Endothelial cell of umbilical vein (primary cell): ENCODE measurements at regions not wholly inside any gene's neighbourhood (a gene's known extent, or its start where the extent isn't known, plus 50 kb on each side); places are given as distances from the start of the nearest gene placed in this dataset.

Experiments used
- BruUV-seq: library from RNA; stranded (reverse); fragments of 400-500 nt; replicated peaks from 2 replicates; lab custom pipeline; 2021; lab: Mats Ljungman, UMichigan
- CTCF ChIA-PET: fragments of 300-600, 350-600 bp; sonication (Branson Sonifier 250); formaldehyde crosslinking; loops from one replicate; lab custom pipeline; 2021; ENCODE audit warnings: antibody characterized with exemption, inconsistent platforms; lab: Charles Lee
- POLR2A ChIA-PET: fragments of 300-600, 350-600 bp; sonication (Branson Sonifier 250); formaldehyde crosslinking; loops from one replicate; lab custom pipeline; 2021; ENCODE audit warnings: antibody characterized with exemption, inconsistent platforms; lab: Charles Lee
- DNase-seq: peaks from one replicate; pipeline ENCODE4 v3.0.0-alpha.2; 2011; ENCODE audit warnings: low read depth, low spot score
- FAIRE-seq: peaks from 2 replicates; lab custom pipeline; 2011; peaks lifted over from hg19 to GRCh38; lab: Jason Lieb, UNC
- H2AFZ ChIP-seq: 2 replicates; pipeline ENCODE4 v1.6.0; 2012; ENCODE audit warnings: low read depth, low read length, control low read depth, inconsistent platforms
- H3K27ac ChIP-seq: 2 replicates; pipeline ENCODE4 v1.5.1; 2011; ENCODE audit warnings: low read depth, mild to moderate bottlenecking, control low read depth, low read length, moderate library complexity; ENCODE audit not compliant: insufficient read depth
- H3K27me3 ChIP-seq, 2 experiments: 2 replicates each; pipeline versions ENCODE4 v1.6.0 to v1.6.1; 2011; ENCODE audit warnings: low read length in 2 of 2, mixed read lengths in 1 of 2; ENCODE audit not compliant: control insufficient read depth in 2 of 2, insufficient read depth in 2 of 2
- H3K36me3 ChIP-seq, 2 experiments: 2 replicates in 1 of 2; 3 replicates in 1 of 2; pipeline ENCODE4 v1.5.1; 2011; ENCODE audit warnings: low read length in 2 of 2, mild to moderate bottlenecking in 1 of 2, moderate library complexity in 1 of 2; ENCODE audit not compliant: control insufficient read depth in 2 of 2, insufficient read depth in 2 of 2; ENCODE audit errors: extremely low read depth in 1 of 2
- H3K4me1 ChIP-seq: 3 replicates; pipeline ENCODE4 v1.5.1; 2011; ENCODE audit warnings: mild to moderate bottlenecking, low read length; ENCODE audit not compliant: control insufficient read depth, insufficient read depth; ENCODE audit errors: extremely low read depth
- H3K4me2 ChIP-seq: 2 replicates; pipeline ENCODE4 v1.6.1; 2011; ENCODE audit warnings: low read length, control low read depth, mixed read lengths; ENCODE audit not compliant: insufficient read depth
- H3K4me3 ChIP-seq, 3 experiments: fragments of 200-600 bp in 1 of 3; sonication (generic), shearing (Covaris generic) in 1 of 3; replicated peaks in 1 of 3; 2 replicates each; pipeline ENCODE4 v1.5.1; 2011 to 2016; ENCODE audit warnings: control low read depth in 3 of 3, low read length in 3 of 3, mild to moderate bottlenecking in 2 of 3, inconsistent platforms in 1 of 3, low read depth in 1 of 3, moderate library complexity in 1 of 3; ENCODE audit not compliant: insufficient read depth in 1 of 3
- H3K79me2 ChIP-seq: 2 replicates; pipeline ENCODE4 v1.6.0; 2012; ENCODE audit warnings: low read length, inconsistent platforms; ENCODE audit not compliant: control insufficient read depth, insufficient read depth
- H3K9ac ChIP-seq: replicated peaks from 2 replicates; pipeline ENCODE3; 2011; ENCODE audit warnings: low read length, control low read depth; ENCODE audit not compliant: insufficient read depth; ENCODE audit errors: extremely low read depth
- H3K9me1 ChIP-seq: replicated peaks from 3 replicates; pipeline ENCODE4 v1.6.0; 2011; ENCODE audit warnings: mild to moderate bottlenecking, low read length; ENCODE audit not compliant: control insufficient read depth, insufficient read depth; ENCODE audit errors: extremely low read depth
- H3K9me3 ChIP-seq: replicated peaks from 2 replicates; pipeline ENCODE4 v1.5.1; 2012; ENCODE audit warnings: low read length, inconsistent platforms; ENCODE audit not compliant: control insufficient read depth, insufficient read depth
- H4K20me1 ChIP-seq: replicated peaks from 2 replicates; pipeline ENCODE3; 2011; ENCODE audit warnings: mild to moderate bottlenecking, low read length; ENCODE audit not compliant: control insufficient read depth, insufficient read depth; ENCODE audit errors: extremely low read depth
- EZH2 ChIP-seq: IDR thresholded peaks from 2 replicates; pipeline ENCODE4 v1.6.1; 2012; ENCODE audit warnings: borderline replicate concordance, low read depth, mild to moderate bottlenecking, moderate library complexity, low read length, inconsistent platforms; ENCODE audit not compliant: severe bottlenecking
- FOS ChIP-seq: IDR thresholded peaks from 2 replicates; pipeline ENCODE4 v1.6.1; 2011; ENCODE audit warnings: mild to moderate bottlenecking, low read length, moderate library complexity, borderline replicate concordance; ENCODE audit not compliant: insufficient read depth
- GATA2 ChIP-seq: IDR thresholded peaks from 2 replicates; pipeline ENCODE4 v1.7.0; 2011; ENCODE audit warnings: low read depth, mild to moderate bottlenecking, moderate library complexity, mixed read lengths, low read length; ENCODE audit not compliant: insufficient read length, insufficient read depth
- JUN ChIP-seq: IDR thresholded peaks from 2 replicates; pipeline ENCODE4 v1.6.1; 2011; ENCODE audit warnings: borderline replicate concordance, low read depth; ENCODE audit not compliant: insufficient read length, insufficient read depth
- MYC ChIP-seq: IDR thresholded peaks from one replicate; pipeline ENCODE4 v1.6.1; 2011; ENCODE audit warnings: mild to moderate bottlenecking, low read depth, low read length
- POLR2A ChIP-seq: IDR thresholded peaks from 2 replicates; pipeline ENCODE4 v1.6.1; 2012; ENCODE audit warnings: low read depth, mild to moderate bottlenecking, control low read depth, low read length
- POLR2AphosphoS5 ChIP-seq: IDR thresholded peaks from 2 replicates; pipeline ENCODE4 v1.6.1; 2012; ENCODE audit warnings: low read depth, mild to moderate bottlenecking, control low read depth, low read length, moderate library complexity; ENCODE audit not compliant: insufficient read depth
- dilution Hi-C: fragments of 300-500 bp; cut with MboI; formaldehyde crosslinking; loops from one replicate; pipeline ENCODE4 v1.15.0; 2019; ENCODE audit warnings: low sequenced_read_pairs; ENCODE audit not compliant: extremely low pct_ligation_motif_present
- intact Hi-C: fragments of 100-400 bp; cut with micrococcal nuclease; formaldehyde crosslinking; loops from one replicate; pipeline ENCODE4 v1.10.0; 2022
- TF ChIP-seq, protein P1 (sequence below): IDR thresholded peaks from 2 replicates; pipeline ENCODE4 v1.6.1; 2011; ENCODE audit not compliant: insufficient read depth, insufficient read length
- TF ChIP-seq, protein P2 (sequence below), 2 donors: IDR thresholded peaks; 1 replicate in 1 of 2; 2 replicates in 1 of 2; pipeline ENCODE4 v1.5.1; 2011; ENCODE audit warnings: low read length in 2 of 2, mild to moderate bottlenecking in 2 of 2, moderate library complexity in 2 of 2, control low read depth in 1 of 2, inconsistent platforms in 1 of 2, low read depth in 1 of 2; ENCODE audit not compliant: insufficient read depth in 1 of 2; ENCODE audit errors: extremely low read depth in 1 of 2

DNA sequence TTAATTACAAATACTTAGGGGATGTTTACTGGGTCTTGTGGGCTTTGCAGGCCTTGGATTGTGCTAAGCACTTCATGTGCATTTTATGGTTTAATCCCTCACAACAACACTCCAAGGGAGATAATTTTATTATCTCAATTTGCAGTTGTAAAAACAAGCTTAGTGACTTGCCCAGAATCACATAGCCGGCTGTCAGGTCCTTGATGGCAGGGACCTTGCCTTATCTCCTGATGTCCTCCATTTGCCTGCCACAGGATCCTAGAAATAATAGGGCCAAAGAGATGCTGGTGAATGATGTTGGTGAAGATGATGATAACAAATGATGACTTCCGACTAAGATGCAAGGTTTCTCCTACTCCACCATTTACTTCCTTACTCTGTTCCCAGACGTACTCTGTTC is 385.4 kb downstream of the TMEM135 start:
- CTCF ChIA-PET, result interaction anchor here (1.0 to 8.3 kb wide), 6 partner anchors 14 to 484 kb away, joined by 3 to 415 read pairs (median 34); no protein-coding TSS in a partner anchor
- dilution Hi-C loops, result no loop called here
- Histone ChIP-seq H3K4me1 (peaks cover 16% of the 10 kb centered on the region), H3K36me3 (no peaks in the 10 kb centered on the region), H3K9me1 (no peaks in the 10 kb centered on the region), H3K4me2 (no peak overlapping the region), H3K9ac (no peak overlapping the region), H4K20me1 (no peaks in the 10 kb centered on the region), H3K27me3 (no peaks in the 10 kb centered on the region), H3K9me3 (no peaks in the 10 kb centered on the region), H3K79me2 (no peaks in the 10 kb centered on the region), H3K4me3 (no peak overlapping the region), H2AFZ (no peak overlapping the region), H3K27ac (no peak overlapping the region)
- POLR2A ChIA-PET, result no interaction called here
- TF ChIP-seq EZH2, result no peak
- TF ChIP-seq, protein P1, sequence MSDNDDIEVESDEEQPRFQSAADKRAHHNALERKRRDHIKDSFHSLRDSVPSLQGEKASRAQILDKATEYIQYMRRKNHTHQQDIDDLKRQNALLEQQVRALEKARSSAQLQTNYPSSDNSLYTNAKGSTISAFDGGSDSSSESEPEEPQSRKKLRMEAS, result no peak
- DNase-seq, result no peak
- intact Hi-C loops, result loop anchor here (10.0 kb wide), 1 partner anchor 1122 kb away; no protein-coding TSS in a partner anchor
- no peak for FAIRE-seq
- no TSS peak for BruUV-seq

DNA sequence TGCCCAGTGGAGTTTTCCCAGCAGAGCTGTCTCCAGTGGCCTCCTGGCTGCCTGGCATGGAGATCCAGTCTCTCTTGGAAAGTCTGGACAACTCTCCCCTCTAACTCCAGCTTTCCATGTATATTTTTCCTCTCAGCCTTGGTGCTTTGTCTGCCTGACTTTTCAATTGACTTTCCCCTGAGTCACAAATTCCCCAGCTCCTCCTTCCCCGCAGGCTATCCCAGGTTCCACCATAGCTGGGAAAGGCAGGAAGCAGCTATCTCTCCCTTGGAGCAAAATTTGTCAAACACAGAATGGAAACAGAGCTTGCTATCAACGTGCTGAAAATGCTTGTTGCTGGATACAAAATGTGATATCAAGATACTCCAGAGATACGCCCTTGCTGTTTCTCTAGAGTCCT is 384.8 kb downstream of the TMEM135 start:
- Histone ChIP-seq H3K27ac (no peak overlapping the region), H3K9me3 (no peaks in the 10 kb centered on the region), H3K4me3 (no peak overlapping the region), H3K27me3 (no peaks in the 10 kb centered on the region), H3K4me2 (no peak overlapping the region), H4K20me1 (no peaks in the 10 kb centered on the region), H3K79me2 (no peaks in the 10 kb centered on the region), H2AFZ (no peak overlapping the region), H3K36me3 (no peaks in the 10 kb centered on the region), H3K9ac (no peak overlapping the region), H3K9me1 (no peaks in the 10 kb centered on the region), H3K4me1 (peaks cover 16% of the 10 kb centered on the region)
- ChIA-PET POLR2A (no interaction called here), CTCF (interaction anchor here (1.0 to 8.3 kb wide), 7 partner anchors 14 to 484 kb away, joined by 3 to 415 read pairs (median 12); no protein-coding TSS in a partner anchor)
- intact Hi-C loops, result loop anchor here (10.0 kb wide), 1 partner anchor 1122 kb away; no protein-coding TSS in a partner anchor
- no peak for TF ChIP-seq GATA2
- TF ChIP-seq, protein P2, sequence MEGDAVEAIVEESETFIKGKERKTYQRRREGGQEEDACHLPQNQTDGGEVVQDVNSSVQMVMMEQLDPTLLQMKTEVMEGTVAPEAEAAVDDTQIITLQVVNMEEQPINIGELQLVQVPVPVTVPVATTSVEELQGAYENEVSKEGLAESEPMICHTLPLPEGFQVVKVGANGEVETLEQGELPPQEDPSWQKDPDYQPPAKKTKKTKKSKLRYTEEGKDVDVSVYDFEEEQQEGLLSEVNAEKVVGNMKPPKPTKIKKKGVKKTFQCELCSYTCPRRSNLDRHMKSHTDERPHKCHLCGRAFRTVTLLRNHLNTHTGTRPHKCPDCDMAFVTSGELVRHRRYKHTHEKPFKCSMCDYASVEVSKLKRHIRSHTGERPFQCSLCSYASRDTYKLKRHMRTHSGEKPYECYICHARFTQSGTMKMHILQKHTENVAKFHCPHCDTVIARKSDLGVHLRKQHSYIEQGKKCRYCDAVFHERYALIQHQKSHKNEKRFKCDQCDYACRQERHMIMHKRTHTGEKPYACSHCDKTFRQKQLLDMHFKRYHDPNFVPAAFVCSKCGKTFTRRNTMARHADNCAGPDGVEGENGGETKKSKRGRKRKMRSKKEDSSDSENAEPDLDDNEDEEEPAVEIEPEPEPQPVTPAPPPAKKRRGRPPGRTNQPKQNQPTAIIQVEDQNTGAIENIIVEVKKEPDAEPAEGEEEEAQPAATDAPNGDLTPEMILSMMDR (IDR thresholded peaks at IDR 0.05; ENCODE audit: extremely low read depth in 1 of 2, insufficient read depth in 1 of 2, low read depth in 1 of 2, low read length in 2 of 2), result no peak
- TF ChIP-seq FOS, result no peak
- TF ChIP-seq POLR2A, result no peak
- TF ChIP-seq, protein P1, result no peak
- no peak for TF ChIP-seq JUN
- no peak for TF ChIP-seq EZH2
- no peak for TF ChIP-seq POLR2AphosphoS5
- TF ChIP-seq MYC, result no peak
- FAIRE-seq, result no peak
- no peak for DNase-seq
- no TSS peak for BruUV-seq
- dilution Hi-C loops, result no loop called here
